ENCODE measurements at regions not wholly inside any gene's neighbourhood (a gene's known extent, or its start where the extent isn't known, plus 50 kb on each side); places are given as distances from the start of the nearest gene placed in this dataset.

GRCh38 chr3:77859156-77859555, 819.3 kb downstream of the ROBO2 start:
- no peak for DNase-seq (ENCODE audit: low read depth, low spot score)

DNA sequence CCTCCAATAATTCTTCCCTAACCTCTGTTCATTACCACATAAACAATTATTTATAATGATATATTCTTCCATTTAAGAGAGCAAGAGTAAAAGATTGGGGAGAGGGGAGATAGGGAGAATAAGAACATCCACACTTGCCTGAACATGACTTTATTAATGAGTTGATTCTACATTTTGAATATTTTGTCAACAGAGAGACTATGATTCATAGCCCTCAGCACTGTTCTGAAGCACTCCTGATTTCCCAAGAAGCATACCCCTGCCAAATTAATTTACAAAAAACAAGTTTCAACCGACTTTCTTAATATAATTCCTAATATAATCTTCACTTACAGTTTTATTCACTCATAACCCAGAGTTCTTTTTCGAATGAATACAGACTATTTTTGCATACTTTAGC, 828.8 kb downstream of the ROBO2 start:
- DNase-seq (ENCODE audit: low read depth, low spot score) = no peak

DNA sequence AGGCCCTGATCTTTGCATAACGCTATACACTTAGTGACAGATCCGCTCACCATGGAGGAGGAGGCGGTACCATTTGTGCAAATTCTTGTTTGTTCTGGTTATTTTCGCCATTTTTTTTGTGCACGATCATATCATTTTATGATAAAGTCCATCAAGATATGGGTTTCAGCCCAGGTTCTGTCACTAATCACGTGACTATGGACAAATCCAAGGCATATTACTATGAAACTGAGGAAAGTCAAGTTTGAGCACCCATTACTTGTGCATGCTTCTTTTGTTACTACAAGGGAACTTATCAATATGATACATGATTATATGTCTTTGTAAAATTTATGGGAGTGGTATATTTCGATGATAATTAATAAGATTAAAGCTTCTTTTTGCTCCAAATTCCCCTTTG, 829.5 kb downstream of the ROBO2 start:
- DNase-seq (ENCODE audit: low read depth, low spot score) = no peak

- DNase-seq (ENCODE audit: low read depth, low spot score) = no peak
Observed at GRCh38 chr3:77871436-77871835, 831.5 kb downstream of the ROBO2 start.

DNA sequence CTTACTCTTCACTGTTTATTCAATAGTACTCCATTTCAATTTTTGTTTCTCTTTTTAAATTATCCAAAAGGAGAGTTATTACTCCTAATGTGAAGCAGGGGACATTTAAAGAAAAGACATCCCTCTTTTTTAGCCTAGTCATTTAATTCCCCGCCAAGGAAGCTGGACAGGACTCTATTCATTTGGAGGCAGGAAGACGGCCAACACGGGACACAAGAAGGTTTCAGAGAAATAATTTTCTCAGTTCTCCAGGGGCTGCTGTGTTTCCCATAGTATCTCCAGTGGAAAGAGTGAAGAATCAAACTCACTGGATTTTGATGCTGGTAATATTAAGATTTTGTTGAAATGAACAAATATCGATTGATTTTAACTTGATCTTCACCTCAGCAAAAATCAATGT, 833.7 kb downstream of the ROBO2 start:
- no peak for DNase-seq (ENCODE audit: low read depth, low spot score)

DNA sequence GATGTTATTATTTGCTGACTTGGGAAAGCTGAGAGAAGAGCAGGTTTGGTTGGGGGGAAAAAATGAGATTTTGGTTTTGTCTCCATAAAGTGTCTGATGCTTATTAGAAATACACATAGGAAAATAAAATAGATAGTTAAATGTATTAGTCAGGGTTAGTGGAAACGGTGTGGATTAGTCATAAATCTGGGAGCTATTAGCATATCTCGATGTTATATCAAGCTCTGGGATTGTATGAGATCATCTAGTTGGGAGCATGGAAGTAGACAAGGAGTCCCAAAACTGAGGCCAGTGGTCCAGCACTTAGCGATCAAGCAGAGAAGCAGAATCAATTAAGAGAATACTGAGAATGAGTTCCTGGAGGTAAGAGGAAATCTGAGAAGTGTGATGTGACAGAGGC, 845.5 kb downstream of the ROBO2 start:
- DNase-seq (ENCODE audit: low read depth, low spot score) = no peak

DNA sequence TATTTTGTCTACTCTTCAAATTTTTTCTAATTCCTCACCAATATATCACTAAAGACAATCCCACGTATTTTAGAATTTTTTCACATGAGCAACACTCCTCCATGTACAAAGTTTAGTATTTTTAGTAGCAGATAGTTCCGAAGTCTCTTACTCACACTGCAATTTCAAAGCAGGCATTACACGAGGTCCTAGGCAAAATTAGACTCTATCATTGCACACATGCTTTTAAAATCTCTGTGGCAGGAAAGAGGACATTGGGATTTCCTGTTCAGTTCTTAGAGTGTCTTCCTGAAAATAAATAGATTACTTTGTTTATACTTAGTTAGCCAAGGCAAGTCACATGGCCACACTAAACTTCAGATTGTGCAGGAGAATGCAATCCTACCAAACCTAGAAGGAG, 847.7 kb downstream of the ROBO2 start:
- no peak for DNase-seq (ENCODE audit: low read depth, low spot score)

- DNase-seq (ENCODE audit: low read depth, low spot score) = no peak
Observed at GRCh38 chr3:77889616-77890015, 849.7 kb downstream of the ROBO2 start.

DNA sequence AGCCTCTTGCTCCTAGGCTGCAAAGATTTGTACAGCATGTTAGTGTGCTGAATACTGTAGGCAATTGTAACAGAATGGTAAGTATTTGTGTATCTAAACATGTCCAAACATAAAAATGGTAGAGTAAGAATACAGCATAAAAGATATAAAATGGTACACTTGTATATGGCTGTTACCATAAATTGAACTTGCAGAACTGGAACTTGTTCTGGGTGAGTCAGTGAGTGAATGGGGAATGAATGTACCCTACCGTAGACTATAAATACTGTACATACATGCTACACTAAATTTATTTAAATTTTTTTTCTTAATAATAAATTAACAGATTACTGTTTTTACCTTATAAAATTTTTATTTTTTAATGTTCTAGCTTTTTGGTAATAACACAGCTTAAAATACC, 858.7 kb downstream of the ROBO2 start:
- DNase-seq (ENCODE audit: low read depth, low spot score) = no peak

GRCh38 chr3:77902675-77903074, 862.8 kb downstream of the ROBO2 start:
- no peak for DNase-seq (ENCODE audit: low read depth, low spot score)

GRCh38 chr3:77906102-77906709, 866.3 kb downstream of the ROBO2 start:
- no peak for DNase-seq (ENCODE audit: low read depth, low spot score)

DNA sequence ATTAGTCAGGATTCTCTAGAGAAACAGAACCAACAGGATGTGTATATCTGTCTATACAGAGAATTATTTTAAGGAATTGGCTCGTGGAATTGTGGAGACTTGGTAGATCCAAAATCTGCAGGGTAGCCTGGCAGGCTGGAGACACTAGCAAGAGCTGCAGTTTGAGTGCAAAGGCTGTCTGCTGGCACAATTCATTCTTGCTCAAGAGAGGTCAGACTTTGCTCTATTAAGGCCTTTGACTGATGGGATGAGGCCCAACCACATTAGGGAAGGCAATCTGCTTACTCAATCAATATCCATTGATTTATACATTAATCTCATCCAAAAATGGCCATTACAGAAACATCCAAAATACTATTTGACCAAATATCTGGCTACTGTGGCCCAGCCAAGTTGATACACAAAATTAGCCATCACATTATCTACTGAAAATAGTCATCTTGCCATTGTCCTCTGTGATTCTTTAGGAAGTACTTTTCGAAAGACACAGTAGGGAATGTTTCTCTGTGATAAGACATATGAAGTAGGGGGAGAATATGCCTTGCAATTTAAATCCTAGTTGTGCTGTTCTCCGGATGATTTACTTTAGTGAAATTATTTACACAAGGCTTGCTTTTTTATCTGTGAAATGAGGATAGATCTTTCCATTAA, 873.8 kb downstream of the ROBO2 start:
- DNase-seq (ENCODE audit: low read depth, low spot score) = no peak

- no peak for DNase-seq (ENCODE audit: low read depth, low spot score)
Observed at GRCh38 chr3:77915336-77915735, 875.4 kb downstream of the ROBO2 start.

- DNase-seq (ENCODE audit: low read depth, low spot score) = no peak
Observed at GRCh38 chr3:77917225-77917624, 877.3 kb downstream of the ROBO2 start.

GRCh38 chr3:77919244-77919643, 879.3 kb downstream of the ROBO2 start:
- DNase-seq (ENCODE audit: low read depth, low spot score) = no peak

DNA sequence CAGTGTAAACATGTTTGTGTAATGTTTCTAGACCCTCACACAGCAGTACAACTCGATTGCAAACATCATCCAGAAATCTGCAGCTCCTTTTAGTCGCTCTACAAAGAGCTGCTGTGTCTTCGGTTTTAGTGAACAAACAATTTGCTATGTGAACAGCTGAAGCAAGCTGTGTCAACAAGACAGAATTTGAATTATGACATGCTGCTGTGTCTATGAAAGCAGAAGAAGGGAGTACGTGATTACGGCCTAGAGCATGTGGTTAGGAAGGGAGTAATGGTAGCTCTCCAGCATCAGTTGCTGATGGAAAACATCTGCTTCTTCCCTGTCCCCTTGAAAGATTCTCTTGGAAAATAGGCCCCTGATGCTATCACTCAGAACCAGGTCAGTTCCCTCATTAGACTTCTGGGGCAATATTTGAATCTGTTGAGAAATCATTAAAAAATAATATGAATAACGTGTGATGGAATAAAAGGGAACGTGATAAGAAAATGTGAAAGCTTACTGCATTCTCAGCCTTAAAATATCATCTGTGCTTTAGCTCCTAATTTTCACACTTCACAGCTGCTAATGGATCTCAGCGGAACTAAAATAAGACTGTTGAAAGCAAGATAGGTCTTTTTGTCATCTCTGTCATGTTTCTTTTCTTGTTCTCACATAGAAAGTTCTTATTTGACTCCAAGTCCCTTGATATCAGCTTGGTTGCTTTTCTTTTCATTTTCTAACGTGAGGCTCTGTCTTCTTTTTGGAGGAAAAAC, 891.5 kb downstream of the ROBO2 start:
- DNase-seq (ENCODE audit: low read depth, low spot score) = peak; percentile 28

- DNase-seq (ENCODE audit: low read depth, low spot score) = no peak
Observed at GRCh38 chr3:77932926-77933325, 893.0 kb downstream of the ROBO2 start.

GRCh38 chr3:77933926-77934325, 894.0 kb downstream of the ROBO2 start:
- DNase-seq (ENCODE audit: low read depth, low spot score) = no peak

DNA sequence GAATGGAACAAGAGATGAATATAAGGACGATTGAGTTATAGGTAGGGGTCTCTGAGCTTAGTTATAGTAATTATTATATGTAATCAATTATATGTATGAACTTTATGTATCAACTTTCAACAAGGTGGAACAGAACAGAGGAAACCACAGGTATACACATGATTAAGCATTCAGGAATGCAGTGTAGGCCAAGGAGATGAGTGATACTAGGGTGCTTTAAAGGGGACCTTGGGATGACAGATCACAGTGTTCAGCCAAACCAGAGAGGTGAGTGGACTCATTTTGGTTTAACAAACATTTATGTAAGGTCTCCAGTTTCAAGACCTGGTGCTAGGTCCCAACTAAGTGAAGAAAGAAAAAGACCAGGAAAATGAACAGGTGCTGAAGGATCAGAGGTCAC, 895.5 kb downstream of the ROBO2 start:
- DNase-seq (ENCODE audit: low read depth, low spot score) = no peak

DNA sequence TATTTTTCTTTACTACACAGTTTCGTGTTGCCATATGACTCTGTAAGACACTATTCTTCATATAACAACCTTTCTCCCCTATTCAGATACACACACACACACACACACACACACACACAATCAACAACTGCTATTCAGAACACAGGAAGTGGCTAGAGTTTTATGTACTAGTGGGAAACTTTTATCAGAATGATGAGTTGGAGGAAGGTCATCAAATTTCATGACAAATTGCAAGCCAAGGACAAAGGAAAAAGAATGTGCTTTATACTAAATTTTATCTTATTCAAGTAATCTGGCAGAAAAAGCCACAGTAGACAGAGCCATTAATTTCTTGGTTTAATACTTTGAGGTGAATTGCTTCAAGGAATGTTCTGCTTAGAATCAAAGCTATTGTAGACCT, 899.8 kb downstream of the ROBO2 start:
- DNase-seq (ENCODE audit: low read depth, low spot score) = no peak

GRCh38 chr3:77943598-77943997, 903.7 kb downstream of the ROBO2 start:
- DNase-seq (ENCODE audit: low read depth, low spot score) = no peak

- no peak for DNase-seq (ENCODE audit: low read depth, low spot score)
Observed at GRCh38 chr3:77945320-77945719, 905.4 kb downstream of the ROBO2 start.

- DNase-seq (ENCODE audit: low read depth, low spot score) = no peak
Observed at GRCh38 chr3:77947671-77948070, 907.8 kb downstream of the ROBO2 start.
